ENCODE measurements at regions not wholly inside any gene's neighbourhood (a gene's known extent, or its start where the extent isn't known, plus 50 kb on each side); places are given as distances from the start of the nearest gene placed in this dataset.
"Not testable (repeated sequence)": the region's sequence is repeated elsewhere in the genome, so short reads cannot be mapped to it uniquely, and the experiment has no call there.

DNA sequence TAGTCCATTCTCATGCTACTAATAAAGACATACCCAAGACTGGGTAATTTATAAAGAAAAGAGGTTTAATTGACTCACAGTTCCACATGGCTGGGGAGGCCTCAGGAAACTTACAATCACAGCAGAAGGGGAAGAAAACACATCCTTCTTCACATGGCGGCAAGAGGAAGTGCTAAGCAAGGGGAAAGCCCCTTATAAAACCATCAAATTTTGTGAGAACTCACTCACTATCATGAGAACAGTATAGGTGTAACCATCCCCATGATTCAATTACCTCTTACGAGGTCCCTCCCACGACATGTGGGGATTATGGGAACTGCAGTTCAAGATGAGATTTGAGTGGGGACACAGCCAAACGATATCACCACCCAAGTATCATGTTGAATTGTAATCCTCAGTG is 52.7 kb upstream of the FOXO6 start:
- H3K79me2 ChIP-seq (ENCODE audit: control insufficient read depth, insufficient read depth, low read length); CTCF ChIA-PET; H3K27me3 Mint-ChIP-seq; H4K20me1 ChIP-seq (ENCODE audit: control insufficient read depth, insufficient read depth, low read length, poor library complexity, severe bottlenecking); H3K27ac Mint-ChIP-seq; H3K4me3 ChIP-seq (ENCODE audit: control extremely low read depth in 1 of 5, extremely low read depth in 1 of 5, insufficient read depth in 1 of 5, low read depth in 2 of 5, low read length in 4 of 5); H3K9me3 Mint-ChIP-seq (ENCODE audit: insufficient read depth); H2AFZ ChIP-seq (ENCODE audit: insufficient read depth, low read depth, low read length, poor library complexity, severe bottlenecking); intact Hi-C loops (cut with micrococcal nuclease); ATAC-seq (ENCODE audit: low read depth); H3K4me1 Mint-ChIP-seq; H3K36me3 ChIP-seq (replicated peaks in 1 of 2; ENCODE audit: control extremely low read depth in 1 of 2, control insufficient read depth in 1 of 2, extremely low read depth in 1 of 2, insufficient read depth in 2 of 2, low read length in 1 of 2); H3K4me1 ChIP-seq (ENCODE audit: control insufficient read depth in 2 of 2, insufficient read depth in 2 of 2, low read length in 2 of 2); POLR2A ChIA-PET; H3K9ac ChIP-seq (ENCODE audit: low read length); H3K4me2 ChIP-seq (replicated peaks; ENCODE audit: low read depth, low read length, poor library complexity, severe bottlenecking); H3K27me3 ChIP-seq (replicated peaks in 1 of 4; ENCODE audit: control extremely low read depth in 1 of 4, control insufficient read depth in 3 of 4, insufficient read depth in 4 of 4, low read length in 3 of 4); H3K4me3 Mint-ChIP-seq: not testable (repeated sequence)
- peaks cover 1 to 22% (median 21%) of the 10 kb centered on the region in 3 donors for H3K9me3 ChIP-seq (ENCODE audit: control extremely low read depth in 1 of 3, control insufficient read depth in 2 of 3, insufficient read depth in 1 of 3, low read length in 2 of 3)
- no CpG with 5 or more reads among the region's 4 CpGs for WGBS (ENCODE audit: insufficient coverage)
- DNase-seq = peak; percentile 18
- H3K27ac ChIP-seq (ENCODE audit: low read length in 2 of 2) = peak overlapping the region in 1 of 2 donors; percentile 26

DNA sequence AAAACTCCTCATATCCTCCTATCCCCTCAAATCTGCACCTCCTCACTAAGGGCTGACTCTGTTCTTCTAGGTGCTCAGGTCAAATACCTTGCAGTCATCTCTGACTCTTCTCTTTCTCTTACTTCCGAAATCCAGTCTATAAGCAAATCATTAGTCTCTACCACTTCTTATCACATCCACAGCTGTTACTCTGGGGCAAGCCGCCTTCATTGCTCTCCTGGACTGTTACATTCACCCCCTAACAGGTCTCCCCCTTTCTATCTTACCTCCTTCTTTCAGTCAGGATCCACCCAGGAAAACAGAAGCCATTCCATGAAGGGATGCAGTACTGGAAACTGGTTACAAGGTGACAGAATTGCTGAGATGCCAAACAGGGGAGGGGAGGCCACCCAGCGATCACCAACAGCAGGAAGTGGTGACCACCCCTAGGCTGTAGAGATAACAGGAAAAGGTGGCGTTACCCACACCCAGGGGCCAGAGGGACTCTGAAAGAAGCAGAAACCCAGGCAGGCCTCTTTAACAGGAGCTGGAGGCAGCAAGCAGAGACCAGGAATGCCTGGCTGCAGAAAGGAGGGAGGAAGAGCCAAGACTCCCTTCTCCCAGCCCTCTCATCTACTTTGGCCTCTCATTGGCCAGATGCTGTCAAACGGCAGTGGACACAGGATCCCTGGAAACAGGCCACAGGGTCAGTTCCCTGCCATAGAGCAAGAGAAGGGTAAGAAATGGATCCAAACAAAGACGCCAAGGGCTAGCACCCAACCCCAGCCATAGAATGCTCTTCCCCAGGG is 55.5 kb upstream of the FOXO6 start:
- Histone ChIP-seq H3K27ac (ENCODE audit: low read length in 2 of 2) (no peak overlapping the region), H3K79me2 (ENCODE audit: control insufficient read depth, insufficient read depth, low read length) (no peaks in the 10 kb centered on the region), H3K9me3 (ENCODE audit: control extremely low read depth in 1 of 3, control insufficient read depth in 2 of 3, insufficient read depth in 1 of 3, low read length in 2 of 3) (peaks cover 1 to 22% (median 21%) of the 10 kb centered on the region in 3 donors), H3K36me3 (replicated peaks in 1 of 2; ENCODE audit: control extremely low read depth in 1 of 2, control insufficient read depth in 1 of 2, extremely low read depth in 1 of 2, insufficient read depth in 2 of 2, low read length in 1 of 2) (no peaks in the 10 kb centered on the region), H3K4me3 (ENCODE audit: control extremely low read depth in 1 of 5, extremely low read depth in 1 of 5, insufficient read depth in 1 of 5, low read depth in 2 of 5, low read length in 4 of 5) (no peak overlapping the region), H3K9ac (ENCODE audit: low read length) (no peak overlapping the region), H3K27me3 (replicated peaks in 1 of 4; ENCODE audit: control extremely low read depth in 1 of 4, control insufficient read depth in 3 of 4, insufficient read depth in 4 of 4, low read length in 3 of 4) (peaks cover 0 to 4% (median 1%) of the 10 kb centered on the region in 4 experiments), H4K20me1 (ENCODE audit: control insufficient read depth, insufficient read depth, low read length, poor library complexity, severe bottlenecking) (no peaks in the 10 kb centered on the region), H3K4me2 (replicated peaks; ENCODE audit: low read depth, low read length, poor library complexity, severe bottlenecking) (no peak overlapping the region), H3K4me1 (ENCODE audit: control insufficient read depth in 2 of 2, insufficient read depth in 2 of 2, low read length in 2 of 2) (no peaks in the 10 kb centered on the region), H2AFZ (ENCODE audit: insufficient read depth, low read depth, low read length, poor library complexity, severe bottlenecking) (no peak overlapping the region)
- Mint-ChIP-seq H3K4me1 (no peaks in the 10 kb centered on the region), H3K9me3 (ENCODE audit: insufficient read depth) (peaks cover 9% of the 10 kb centered on the region), H3K27ac (no peak overlapping the region), H3K4me3 (no peak overlapping the region), H3K27me3 (peaks cover 8% of the 10 kb centered on the region)
- intact Hi-C loops (cut with micrococcal nuclease) = no loop called here
- ATAC-seq (ENCODE audit: low read depth) (no peak), DNase-seq (no peak)
- POLR2A ChIA-PET = no interaction called here
- WGBS (ENCODE audit: insufficient coverage) = 67% methylated on average over 3 of the region's 6 CpGs
- TF ChIP-seq, protein P1, sequence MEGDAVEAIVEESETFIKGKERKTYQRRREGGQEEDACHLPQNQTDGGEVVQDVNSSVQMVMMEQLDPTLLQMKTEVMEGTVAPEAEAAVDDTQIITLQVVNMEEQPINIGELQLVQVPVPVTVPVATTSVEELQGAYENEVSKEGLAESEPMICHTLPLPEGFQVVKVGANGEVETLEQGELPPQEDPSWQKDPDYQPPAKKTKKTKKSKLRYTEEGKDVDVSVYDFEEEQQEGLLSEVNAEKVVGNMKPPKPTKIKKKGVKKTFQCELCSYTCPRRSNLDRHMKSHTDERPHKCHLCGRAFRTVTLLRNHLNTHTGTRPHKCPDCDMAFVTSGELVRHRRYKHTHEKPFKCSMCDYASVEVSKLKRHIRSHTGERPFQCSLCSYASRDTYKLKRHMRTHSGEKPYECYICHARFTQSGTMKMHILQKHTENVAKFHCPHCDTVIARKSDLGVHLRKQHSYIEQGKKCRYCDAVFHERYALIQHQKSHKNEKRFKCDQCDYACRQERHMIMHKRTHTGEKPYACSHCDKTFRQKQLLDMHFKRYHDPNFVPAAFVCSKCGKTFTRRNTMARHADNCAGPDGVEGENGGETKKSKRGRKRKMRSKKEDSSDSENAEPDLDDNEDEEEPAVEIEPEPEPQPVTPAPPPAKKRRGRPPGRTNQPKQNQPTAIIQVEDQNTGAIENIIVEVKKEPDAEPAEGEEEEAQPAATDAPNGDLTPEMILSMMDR (IDR thresholded peaks at IDR 0.05) = no peak
- no peak for TF ChIP-seq EZH2 (IDR thresholded peaks at IDR 0.05; ENCODE audit: borderline replicate concordance, insufficient read depth, low read depth, low read length, poor library complexity, severe bottlenecking)
- CTCF ChIA-PET = interaction anchor here (1.1 kb wide), 1 partner anchor 11 kb away, joined by 3 read pairs; no protein-coding TSS in a partner anchor
